ENCODE measurements at regions not wholly inside any gene's neighbourhood (a gene's known extent, or its start where the extent isn't known, plus 50 kb on each side); places are given as distances from the start of the nearest gene placed in this dataset.

GRCh38 chr7:33757050-33757449 is 148.3 kb upstream of the BMPER start:
- DNase-seq = peak; percentile 91

DNA sequence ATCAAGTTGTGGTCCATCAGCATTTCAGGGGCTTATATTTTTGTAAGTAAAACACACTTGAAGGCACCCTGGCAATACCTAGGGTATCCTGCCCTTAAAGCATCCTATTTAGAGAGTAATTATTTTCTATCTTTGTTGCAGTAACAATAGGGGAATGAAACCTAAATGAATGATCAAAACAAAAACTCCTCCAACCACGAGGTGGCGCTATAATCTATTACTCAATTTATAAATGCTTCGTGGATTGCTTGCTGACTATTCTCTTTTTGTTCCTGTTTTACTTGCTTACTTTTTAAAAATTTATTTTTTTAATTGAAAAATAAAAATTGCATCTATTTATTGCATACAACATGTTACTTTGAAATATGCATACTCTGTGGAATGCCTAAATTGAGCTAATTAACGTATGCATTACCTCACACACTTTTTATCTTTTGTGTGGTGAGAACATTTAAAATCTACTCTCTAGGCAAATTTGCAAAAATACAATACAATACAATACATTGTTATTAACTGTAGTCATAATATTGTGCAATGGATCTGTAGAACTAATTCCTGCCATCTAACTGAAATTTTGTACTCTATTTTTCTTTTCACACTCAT is 147.7 kb upstream of the BMPER start:
- peak; percentile 59 for DNase-seq

DNA sequence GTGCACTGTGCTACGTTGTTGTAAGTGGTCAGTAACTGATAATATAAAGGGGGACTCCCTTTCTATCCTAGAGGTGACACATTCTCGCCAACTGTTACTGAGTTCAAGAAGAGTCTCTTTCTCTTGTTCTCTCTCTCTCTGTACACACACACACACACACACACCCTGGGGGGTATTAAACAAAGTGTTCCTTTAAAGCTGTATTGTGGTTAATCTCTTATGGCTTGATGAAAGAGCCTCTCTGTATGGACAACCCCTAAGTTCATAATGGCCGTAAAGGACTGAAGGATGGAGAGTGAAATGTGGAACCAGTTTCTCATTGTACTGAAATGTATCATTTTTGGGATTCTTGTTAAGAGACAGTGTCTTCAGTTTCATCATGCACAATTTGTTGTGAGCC is 145.2 kb upstream of the BMPER start:
- DNase-seq = no peak

DNA sequence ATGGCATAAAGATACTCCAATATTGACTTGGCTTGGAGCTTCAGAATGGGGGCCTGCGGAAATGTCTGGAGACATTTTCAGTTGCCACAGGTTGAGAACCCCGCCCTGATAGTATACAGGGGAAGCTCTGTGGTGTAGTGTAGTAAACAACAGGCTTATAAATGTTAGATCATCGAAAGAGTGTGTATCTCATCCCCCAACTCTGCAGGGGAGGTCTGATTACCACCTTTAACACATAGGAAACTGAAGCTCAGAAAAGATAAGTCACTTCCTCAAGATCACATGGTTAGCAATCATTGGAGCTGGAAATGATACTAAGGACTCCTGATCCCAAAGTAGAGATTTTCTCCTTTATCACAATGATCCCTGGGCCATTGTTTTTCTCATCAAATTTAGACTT is 144.5 kb upstream of the BMPER start:
- DNase-seq = no peak

DNA sequence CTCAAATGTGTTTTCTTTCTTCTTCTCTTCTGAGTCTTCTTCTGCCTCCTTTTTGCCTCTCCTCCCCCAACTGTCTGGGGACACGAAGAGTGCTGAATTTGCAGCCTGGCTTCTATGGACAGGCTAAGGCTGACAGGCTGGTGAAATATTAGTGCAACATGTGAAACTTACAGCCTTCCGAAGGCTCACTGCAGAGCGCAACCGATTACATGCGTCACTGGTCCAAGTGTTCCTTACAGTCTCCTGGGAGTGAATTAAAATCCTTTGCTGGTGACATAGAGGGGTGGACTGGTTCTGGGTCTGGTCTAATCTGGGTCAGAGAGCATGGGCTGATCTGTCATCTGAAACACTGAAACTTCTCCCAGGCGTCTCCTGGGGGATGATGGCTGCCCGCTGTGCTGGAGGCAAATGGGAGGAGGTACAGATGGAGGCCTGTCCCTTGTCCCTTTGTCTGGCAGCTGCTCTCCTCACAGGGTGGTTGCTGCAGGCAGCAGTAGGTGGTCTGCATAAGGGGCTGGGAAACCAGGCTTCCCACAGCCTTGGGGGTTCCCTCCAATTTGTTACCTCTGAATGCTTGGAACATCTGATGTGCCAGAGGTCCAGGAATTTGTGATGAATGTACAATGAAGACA is 143.8 kb upstream of the BMPER start:
- peak; percentile 77 for DNase-seq

DNA sequence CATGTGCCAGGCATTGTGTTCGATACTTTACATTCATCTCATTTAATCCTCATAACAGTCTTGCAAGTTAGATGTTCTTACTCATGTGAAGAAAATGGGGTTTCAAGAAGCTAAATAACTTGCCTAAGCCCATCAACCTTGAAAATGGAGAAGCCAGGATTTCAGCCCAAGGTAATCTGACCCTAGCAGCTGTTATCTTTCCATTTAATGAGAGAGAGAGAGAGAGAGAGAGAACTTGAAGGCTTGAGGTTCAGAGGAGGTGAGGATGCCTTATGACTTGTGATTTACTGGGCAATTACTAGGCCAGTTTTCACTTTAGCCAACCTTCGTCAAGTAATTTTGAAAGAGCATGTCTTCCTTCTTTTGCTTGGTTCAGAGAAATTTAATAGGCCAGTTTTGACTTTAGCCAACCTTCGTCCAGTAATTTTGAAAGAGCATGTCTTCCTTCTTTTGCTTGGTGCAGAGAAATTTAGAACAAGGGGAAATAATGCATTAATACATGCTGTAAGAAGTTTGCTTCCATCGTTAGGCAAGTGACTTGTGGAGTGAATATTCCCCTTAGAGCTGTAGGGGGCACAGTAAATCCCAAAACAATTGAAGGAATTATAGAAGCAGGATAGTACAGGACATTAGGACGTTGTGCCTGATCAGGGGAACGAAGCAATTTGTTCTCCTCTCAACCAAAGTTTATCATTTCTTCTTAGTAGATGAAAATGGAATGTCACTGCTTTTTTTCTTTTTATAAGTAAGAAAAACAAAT is 143.0 kb upstream of the BMPER start:
- DNase-seq = peak; percentile 15

- peak; percentile 40 for DNase-seq
Measured at GRCh38 chr7:33762911-33763306, 142.4 kb upstream of the BMPER start.

- peak; percentile 67 for DNase-seq
Measured at GRCh38 chr7:33764752-33765451, 140.4 kb upstream of the BMPER start.

- no peak for DNase-seq
Measured at GRCh38 chr7:33766405-33766804, 138.9 kb upstream of the BMPER start.

DNA sequence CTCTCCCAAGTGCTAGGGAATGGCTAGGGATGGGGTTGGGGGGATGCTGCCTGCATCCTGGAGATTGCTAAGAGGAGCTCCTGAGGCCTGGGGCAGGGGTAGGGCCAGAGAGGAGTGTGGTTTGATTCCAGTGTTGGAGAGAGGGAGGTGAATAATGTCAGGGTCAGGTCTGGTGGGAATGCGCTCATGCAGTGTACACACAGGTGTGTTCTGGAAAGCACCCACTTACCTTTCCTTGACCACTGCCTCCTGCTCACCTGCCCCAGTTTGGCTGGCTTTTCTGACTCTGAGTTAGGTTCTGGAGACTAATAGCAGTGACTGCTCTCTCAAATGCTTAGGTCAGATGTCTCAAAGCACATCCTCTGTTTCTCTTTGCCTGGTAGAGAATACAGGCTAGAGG is 135.4 kb upstream of the BMPER start:
- no peak for DNase-seq

- DNase-seq = peak; percentile 55
Measured at GRCh38 chr7:33770576-33770975, 134.8 kb upstream of the BMPER start.

- DNase-seq = no peak
Measured at GRCh38 chr7:33771422-33771821, 133.9 kb upstream of the BMPER start.

DNA sequence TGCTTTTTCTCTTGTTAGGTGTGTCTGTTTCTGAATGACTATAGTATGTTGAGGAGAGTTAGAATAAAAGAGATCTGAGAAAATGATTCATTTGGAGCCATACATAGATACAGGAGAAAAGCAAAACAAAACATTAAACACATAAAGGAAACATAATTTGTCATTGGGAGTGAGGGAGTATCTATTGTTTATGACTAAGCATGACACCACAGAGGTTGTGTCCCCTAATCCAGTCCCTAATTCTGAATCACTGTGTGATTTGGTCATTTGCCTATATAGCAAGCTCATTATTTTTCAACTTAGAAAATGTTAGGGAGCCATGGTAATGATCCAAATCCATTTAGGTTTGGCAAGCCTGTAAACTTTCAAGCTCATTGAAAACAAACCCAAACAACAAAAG is 132.3 kb upstream of the BMPER start:
- no peak for DNase-seq

GRCh38 chr7:33774762-33775523 is 130.4 kb upstream of the BMPER start:
- peak; percentile 96 for DNase-seq

- no peak for DNase-seq
Measured at GRCh38 chr7:33775790-33776189, 129.5 kb upstream of the BMPER start.

- no peak for DNase-seq
Measured at GRCh38 chr7:33776788-33777187, 128.6 kb upstream of the BMPER start.

DNA sequence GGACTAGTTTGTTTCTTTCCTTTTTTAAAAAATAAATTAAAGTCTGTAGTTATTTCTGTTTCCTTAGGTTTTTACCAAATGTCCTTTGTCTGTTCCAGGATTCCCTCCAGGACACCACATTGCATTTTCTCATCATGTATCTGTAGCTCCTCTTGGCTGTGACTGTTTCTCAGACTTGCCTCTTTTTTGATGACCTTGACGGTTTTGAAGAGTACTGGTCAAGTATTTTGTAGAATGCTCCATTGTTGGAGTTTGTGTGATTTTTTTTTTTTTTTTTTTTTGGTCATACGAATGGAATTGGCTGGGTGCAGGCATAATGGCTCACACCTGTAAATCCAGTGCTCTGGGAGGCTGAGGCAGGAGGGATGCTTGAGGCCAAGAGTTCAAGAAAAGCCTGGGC is 127.1 kb upstream of the BMPER start:
- DNase-seq = no peak

DNA sequence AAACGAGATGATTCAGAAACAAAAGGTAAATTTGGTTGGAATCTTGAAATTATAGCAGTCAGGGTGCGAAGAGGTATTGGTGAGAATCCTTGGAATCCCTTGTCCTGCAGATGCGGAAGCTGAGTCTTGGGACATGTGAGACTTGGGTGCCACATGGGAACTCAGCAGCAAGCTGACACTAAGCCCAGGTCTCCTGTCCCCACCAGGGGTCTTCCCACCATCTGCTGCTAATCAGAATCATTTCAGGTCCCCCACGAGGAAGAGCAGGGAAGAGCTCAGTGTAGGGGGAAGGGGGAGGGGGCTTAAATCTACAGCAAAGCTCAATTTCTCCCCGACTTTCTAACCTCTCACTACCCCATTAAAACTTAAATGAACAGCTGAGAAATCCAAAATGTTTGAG is 126.1 kb upstream of the BMPER start:
- DNase-seq = no peak

DNA sequence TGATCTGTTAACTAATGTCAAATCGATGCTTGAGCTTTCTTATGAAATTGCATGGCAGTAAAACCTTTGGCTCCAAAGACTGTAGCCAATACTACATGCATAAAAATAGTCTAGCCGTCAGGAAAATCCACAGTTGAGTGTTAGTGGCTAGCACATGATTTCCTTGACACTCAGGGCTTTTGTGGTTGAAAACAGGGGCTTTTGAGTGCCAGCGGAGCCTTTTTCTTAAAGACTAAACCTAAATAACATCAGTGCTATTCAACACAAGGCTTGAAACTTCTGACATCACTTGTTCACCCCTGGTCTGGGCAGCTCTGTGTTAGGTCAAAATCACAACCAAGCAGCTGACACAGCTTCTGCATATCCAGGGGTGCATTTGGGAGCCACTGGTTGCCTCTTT is 124.2 kb upstream of the BMPER start:
- DNase-seq = no peak

GRCh38 chr7:33781796-33782195 is 123.5 kb upstream of the BMPER start:
- peak; percentile 73 for DNase-seq

DNA sequence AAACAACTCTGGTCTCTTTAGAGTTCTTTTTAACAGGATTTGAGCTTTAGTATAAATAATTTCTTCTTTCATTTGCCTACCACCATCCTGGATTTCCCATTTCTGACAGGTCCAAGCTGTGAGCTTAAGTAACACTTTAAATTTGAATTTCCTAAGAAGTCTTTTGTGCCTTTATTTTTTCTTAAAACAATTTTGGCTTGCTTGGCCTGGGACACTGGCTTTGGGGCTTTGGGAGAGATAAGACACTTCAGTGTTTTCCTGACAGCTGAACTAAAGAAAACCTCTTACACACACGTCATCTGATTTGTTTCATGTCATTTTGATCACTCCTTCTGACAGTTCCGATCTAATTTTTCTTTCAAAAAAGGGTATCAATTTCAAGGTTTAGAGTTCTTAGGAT is 121.3 kb upstream of the BMPER start:
- DNase-seq = no peak

DNA sequence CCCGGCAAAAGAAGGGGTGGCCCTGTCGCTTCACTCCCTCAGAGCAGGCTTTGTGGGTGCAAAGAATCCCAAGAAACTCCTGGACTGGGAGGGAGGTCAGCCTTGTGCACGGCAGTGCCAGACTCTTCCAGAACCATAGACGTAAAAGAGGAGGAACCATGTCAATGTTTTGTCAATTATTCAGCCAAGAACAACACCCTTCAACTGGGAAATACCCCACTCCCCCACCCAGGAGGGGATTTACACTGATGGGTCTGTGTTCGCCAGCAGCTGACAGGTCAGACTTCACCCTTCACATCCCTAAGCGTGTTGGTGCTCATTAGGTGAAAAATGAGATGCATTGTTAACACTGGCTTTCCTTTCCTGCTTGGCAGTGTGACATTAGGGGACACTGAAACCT is 116.8 kb upstream of the BMPER start:
- DNase-seq = no peak

Data from fibroblast of upper back skin (primary cell).